Erythroblast (primary cell): ENCODE measurements at regions not wholly inside any gene's neighbourhood (a gene's known extent, or its start where the extent isn't known, plus 50 kb on each side); places are given as distances from the start of the nearest gene placed in this dataset.

ENCODE experiments used
- GATA1 ChIP-seq: IDR thresholded peaks from 2 replicates; pipeline ENCODE4 v1.6.1; 2011; ENCODE audit warnings: low read depth, mild to moderate bottlenecking, control low read depth, low read length, moderate library complexity
- POLR2A ChIP-seq: IDR thresholded peaks from 2 replicates; pipeline ENCODE4 v1.6.1; 2011; ENCODE audit warnings: mild to moderate bottlenecking, low read length

DNA sequence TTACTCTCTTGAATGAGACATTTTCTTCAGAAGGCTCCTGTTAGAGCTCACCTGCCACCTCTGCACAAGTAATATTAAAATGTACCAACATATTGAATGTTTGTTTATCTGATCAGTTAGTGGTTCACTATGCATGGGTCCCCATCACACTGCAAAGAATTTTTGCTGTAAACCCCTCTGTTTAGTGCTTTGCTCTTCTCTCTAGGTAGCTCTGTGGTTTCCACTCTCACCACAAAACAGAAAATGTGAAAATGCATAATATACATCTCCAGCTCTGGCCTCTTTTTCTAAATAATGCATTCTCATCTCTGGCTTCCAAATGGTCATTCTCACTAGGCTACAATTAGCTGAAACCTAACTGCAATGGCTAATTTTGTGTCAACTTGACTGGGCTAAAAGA is 176.7 kb downstream of the TRIM33 start:
- TF ChIP-seq POLR2A: no peak
- no peak for TF ChIP-seq GATA1
